D721Med (cell line): ENCODE measurements at regions not wholly inside any gene's neighbourhood (a gene's known extent, or its start where the extent isn't known, plus 50 kb on each side); places are given as distances from the start of the nearest gene placed in this dataset.

Source experiments
- DNase-seq: peaks from one replicate; pipeline ENCODE4 v3.0.0; 2011; ENCODE audit warnings: low spot score; ENCODE audit not compliant: insufficient read length
- FAIRE-seq: peaks from 2 replicates; lab custom pipeline; 2011; peaks lifted over from hg19 to GRCh38; lab: Jason Lieb, UNC
- TF ChIP-seq, protein P1 (sequence below): IDR thresholded peaks from 2 replicates; pipeline ENCODE4 v1.5.1; 2012; ENCODE audit warnings: mild to moderate bottlenecking, control low read depth; ENCODE audit not compliant: insufficient read depth; ENCODE audit errors: missing control alignments

DNA sequence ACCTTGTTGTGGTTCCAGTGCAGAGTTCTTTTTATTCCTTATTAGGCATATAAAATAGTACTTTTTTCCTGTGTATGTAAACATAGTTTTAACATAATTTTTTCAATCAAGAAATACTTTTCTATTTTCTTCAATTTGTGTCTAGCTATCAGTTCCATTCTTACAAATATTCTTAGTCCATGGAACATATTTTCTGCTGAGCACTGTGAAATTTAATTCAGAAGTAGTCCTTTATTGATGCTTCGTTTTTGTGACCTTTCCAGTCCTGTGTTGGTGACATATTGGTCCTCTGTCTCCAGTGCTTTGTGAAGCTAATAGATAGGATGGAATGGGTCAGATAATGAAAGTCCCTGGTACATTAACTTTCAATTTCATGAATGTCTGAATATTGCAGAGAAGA, 325.1 kb downstream of the SAMD5 start:
- DNase-seq (no peak), FAIRE-seq (no peak)
- TF ChIP-seq, protein P1, sequence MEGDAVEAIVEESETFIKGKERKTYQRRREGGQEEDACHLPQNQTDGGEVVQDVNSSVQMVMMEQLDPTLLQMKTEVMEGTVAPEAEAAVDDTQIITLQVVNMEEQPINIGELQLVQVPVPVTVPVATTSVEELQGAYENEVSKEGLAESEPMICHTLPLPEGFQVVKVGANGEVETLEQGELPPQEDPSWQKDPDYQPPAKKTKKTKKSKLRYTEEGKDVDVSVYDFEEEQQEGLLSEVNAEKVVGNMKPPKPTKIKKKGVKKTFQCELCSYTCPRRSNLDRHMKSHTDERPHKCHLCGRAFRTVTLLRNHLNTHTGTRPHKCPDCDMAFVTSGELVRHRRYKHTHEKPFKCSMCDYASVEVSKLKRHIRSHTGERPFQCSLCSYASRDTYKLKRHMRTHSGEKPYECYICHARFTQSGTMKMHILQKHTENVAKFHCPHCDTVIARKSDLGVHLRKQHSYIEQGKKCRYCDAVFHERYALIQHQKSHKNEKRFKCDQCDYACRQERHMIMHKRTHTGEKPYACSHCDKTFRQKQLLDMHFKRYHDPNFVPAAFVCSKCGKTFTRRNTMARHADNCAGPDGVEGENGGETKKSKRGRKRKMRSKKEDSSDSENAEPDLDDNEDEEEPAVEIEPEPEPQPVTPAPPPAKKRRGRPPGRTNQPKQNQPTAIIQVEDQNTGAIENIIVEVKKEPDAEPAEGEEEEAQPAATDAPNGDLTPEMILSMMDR: no peak

DNA sequence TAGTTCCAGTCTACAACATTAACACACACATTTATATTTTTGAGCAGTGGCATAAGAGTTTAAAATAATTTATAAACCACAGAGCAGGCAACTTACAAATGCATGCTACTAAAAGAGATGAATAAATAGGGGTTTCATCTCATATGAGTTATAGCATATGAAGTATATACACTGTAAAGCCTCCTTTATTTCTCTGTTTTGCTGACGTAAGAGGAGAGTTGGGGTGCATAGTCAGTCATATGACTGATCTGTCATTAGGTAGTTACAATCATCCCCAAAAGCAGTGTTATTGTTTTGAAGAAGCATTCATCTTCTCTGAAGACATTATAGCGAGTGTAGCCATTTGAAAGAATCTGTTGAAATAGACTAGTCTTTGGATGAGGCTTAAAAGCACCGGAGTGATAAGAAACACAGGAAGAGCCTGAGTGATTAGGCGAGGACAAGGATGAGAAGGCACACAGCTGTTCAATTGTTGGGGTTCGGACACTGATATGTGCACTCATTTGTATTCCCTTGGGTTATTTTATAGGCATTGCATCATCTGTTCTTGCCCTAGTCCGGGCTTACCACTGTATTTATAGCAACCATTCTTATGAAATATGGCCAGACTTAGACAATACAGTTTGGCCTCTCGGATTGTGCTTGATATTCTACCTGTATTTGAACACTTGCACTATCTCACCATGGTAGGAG, 325.7 kb downstream of the SAMD5 start:
- TF ChIP-seq, protein P1: no peak
- FAIRE-seq (no peak), DNase-seq (no peak)

DNA sequence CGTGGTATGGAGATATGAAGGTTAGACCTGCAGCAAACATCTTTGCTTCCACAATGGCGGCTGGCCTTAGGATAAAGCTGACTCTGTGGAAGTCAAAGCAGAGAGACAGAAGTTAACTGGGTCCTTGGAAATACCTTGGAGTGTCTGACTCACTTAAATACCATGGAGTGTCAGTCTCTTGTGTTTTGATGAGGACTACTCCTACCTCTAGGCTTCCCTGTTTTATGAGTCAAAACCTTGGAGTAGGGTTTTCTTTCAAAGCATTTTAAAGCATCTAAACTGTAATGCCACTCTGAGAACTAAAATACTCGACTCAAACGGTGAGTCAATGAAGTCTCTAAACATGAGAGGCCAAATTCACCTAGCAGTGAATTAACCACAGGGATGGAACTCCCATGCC, 329.1 kb downstream of the SAMD5 start:
- no peak for DNase-seq
- TF ChIP-seq, protein P1: no peak
- no peak for FAIRE-seq

DNA sequence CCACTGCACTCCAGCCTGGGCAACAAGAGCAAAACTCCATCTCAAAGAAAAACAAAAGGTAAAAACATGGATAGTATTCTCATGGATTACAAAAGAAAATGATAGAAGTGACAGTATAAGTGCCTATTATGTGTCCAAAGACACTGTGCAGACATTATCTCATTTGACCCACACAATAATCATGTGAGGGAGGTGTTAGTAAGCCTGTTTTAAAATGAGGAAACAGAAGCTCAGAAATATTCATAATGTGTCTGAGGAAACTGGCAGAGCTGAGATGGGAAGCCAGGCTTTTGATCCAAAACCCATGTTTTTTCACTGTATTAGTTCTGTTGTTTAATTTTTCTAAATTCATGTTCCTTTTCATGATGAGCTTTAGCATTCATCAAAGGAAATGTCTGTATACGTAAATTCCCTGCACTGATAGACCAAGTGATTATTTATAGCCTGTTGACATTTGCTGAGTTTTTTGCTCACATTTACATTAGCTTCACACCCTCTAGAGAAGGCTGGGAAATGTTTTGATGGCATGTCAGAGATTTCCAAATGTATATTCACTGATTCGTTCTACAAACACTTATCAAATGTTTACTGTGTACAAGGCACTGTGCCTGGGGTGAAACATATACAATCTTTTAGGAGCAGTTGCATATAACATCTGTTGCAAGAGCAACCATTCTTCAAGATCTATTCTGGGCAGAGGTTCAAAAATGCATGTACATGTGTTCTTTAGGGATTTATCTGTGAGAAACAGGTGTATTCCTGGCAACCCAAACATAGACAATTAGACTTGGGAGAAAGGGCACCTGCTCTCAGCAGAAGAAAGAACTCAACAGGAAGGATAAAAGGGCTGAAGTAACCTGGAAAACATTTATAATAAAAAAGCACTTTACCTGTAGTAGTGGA, 331.5 kb downstream of the SAMD5 start:
- DNase-seq (no peak), FAIRE-seq (no peak)
- TF ChIP-seq, protein P1: no peak

DNA sequence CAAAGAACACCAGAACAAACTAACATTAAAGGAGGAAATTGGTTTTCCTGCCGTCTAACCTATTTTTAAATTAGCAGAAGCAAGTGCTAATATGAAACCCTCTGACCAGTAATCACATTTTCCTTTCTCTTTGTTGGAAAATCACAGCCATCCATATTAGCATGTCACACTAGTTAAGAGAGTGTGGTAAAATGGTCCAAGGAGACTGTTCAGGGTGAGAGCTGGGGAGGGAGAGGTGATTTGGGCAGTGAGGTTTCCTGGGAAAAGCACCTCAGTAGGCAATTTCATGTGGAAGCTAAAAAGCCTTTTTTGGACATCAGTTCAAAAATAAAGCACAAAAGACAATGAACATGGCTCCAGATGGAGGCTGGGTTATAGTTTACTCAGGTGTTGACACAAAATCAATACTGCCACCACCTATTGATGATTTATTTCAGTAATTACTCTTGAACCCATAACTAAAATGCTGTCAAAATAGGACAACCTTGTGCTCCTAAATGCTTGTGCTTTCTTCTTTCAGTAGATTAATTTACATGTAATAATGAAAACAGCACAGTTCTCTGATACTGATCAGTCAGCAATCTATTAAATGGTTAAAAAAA, 333.2 kb downstream of the SAMD5 start:
- DNase-seq: no peak
- FAIRE-seq: no peak
- TF ChIP-seq, protein P1: no peak

DNA sequence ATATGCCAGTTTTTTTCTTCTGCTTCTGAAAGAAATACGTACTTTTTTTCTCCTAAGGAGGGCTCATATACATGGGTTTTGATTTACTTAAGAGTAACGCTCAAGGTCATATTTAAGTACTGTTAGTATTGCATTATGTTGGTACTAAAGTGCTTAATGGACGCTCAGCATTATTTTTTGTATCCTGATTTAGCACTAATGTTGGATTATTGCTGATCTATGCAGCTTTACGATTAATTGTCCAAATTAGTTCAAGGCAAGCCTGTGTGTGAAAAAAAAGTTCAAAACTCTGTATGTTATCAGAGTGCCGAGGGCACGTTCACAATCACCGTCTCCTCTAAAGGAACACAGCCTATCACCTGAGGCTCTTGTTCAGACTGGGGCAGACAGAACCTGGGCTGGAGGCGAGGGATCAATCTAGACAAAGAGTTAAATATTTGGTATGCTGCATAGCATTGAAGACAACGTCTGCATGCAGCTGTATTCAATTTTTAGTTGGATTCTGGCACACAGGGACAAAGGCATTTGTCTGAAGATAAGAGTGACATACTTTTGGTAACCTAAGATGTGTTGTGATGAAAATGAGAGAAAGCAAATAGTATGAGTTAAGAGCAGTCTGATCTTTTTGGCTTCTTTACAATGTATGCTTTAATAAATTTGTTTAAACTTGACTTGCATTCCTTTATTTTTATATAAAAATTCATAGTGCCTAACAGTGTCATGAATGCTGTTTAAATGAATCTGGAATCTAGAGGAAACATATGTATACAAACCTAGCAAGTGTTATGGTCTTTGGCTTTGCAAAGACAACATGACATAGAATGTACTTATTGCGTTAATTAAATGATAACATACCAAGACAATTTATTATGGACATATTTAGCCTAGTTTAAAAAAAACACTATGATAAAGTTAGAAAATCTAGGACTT, 341.2 kb downstream of the SAMD5 start:
- TF ChIP-seq, protein P1: no peak
- DNase-seq (no peak), FAIRE-seq (no peak)
